ENCODE measurements at regions not wholly inside any gene's neighbourhood (a gene's known extent, or its start where the extent isn't known, plus 50 kb on each side); places are given as distances from the start of the nearest gene placed in this dataset.

DNA sequence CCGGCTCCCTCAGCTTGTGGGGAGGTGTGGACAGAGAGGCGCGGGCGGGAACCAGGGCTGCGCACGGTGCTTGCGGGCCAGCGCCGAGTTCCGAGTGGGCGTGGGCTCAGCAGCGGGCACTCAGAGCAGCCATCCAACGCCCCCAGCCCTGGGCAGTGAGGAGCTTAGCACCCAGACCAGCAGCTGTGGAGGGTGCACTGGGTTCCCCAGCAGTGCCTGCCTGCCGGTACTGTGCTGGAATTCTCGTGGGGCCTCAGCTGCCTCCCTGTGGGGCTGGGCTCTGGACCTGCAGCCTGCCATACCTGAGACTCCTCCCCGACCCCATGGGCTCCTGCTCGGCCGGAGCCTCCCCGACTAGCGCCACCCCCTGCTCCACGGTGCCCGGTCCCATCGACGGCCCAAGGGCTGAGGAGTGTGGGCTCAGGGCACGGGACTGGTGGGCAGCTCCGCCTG, 92.7 kb downstream of the MANEA start:
- TF ChIP-seq POLR2A (IDR thresholded peaks at IDR 0.05), result no peak
- TF ChIP-seq, protein P1, sequence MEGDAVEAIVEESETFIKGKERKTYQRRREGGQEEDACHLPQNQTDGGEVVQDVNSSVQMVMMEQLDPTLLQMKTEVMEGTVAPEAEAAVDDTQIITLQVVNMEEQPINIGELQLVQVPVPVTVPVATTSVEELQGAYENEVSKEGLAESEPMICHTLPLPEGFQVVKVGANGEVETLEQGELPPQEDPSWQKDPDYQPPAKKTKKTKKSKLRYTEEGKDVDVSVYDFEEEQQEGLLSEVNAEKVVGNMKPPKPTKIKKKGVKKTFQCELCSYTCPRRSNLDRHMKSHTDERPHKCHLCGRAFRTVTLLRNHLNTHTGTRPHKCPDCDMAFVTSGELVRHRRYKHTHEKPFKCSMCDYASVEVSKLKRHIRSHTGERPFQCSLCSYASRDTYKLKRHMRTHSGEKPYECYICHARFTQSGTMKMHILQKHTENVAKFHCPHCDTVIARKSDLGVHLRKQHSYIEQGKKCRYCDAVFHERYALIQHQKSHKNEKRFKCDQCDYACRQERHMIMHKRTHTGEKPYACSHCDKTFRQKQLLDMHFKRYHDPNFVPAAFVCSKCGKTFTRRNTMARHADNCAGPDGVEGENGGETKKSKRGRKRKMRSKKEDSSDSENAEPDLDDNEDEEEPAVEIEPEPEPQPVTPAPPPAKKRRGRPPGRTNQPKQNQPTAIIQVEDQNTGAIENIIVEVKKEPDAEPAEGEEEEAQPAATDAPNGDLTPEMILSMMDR (IDR thresholded peaks at IDR 0.05), result no peak
